Muscle of back (tissue), 3 donors: ENCODE measurements at regions not wholly inside any gene's neighbourhood (a gene's known extent, or its start where the extent isn't known, plus 50 kb on each side); places are given as distances from the start of the nearest gene placed in this dataset.

ENCODE experiments used
- DNase-seq, 3 donors: peaks; one replicate each; pipeline versions ENCODE4 v3.0.0 to v3.0.0-alpha.2; 2013

DNA sequence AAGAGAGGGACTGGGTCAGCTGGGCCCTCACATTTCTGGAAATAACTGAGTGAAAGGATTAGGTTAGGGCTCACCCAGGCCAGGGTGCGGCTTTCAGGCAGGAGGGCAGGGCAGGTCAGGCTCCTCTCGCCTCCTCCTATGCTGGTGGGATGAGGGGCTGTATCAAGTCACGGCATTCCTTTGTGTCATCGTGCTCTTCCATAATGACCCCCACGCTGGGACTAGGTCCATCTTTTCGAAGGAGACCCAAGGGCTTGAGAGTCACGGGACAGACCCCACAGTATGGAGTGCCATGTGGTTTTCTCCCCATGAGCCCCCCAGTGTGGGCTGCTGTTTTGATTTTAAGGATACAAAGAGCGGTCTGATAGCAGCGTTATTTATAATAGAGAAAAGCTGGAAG is 137.8 kb upstream of the COPS8 start:
- DNase-seq: no peak

DNA sequence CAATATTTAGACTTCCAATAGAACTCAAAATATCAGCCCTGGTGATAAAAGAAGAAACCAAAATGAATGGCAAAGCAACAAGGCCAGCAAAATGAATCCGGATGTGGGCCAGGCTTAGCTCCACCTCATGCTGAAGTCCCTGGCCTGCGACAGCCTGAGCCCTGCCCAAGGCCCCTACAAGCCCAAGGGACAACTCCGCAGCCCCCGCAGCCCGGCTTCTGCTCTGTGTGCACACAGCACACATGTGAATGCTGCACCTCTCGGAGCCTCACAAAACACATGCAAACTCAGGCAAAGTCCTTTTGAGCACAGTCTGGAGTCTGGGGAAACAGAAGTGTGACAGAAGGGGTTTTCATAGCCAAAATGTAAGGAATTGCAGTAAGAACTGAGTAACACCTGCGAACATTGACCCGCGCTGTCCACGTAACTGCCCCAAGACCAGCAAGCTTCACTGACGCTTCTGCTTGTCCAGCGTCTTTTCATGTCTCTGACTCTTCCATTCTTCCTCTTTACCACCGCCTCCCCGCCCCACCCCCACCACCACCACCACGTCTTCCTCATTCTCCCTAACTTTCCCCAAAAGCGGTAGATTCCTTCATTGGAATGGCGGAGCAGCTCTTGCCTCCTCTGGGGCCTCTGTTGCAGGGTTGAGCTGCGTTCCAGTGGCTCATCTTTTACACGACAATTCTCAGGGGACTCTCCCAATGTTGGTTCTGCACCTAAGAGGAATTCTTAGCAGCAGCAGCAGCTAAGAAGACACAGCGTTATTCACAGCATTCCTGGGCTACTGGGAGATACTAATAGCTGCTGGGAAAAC is 136.4 kb upstream of the COPS8 start:
- no peak for DNase-seq

DNA sequence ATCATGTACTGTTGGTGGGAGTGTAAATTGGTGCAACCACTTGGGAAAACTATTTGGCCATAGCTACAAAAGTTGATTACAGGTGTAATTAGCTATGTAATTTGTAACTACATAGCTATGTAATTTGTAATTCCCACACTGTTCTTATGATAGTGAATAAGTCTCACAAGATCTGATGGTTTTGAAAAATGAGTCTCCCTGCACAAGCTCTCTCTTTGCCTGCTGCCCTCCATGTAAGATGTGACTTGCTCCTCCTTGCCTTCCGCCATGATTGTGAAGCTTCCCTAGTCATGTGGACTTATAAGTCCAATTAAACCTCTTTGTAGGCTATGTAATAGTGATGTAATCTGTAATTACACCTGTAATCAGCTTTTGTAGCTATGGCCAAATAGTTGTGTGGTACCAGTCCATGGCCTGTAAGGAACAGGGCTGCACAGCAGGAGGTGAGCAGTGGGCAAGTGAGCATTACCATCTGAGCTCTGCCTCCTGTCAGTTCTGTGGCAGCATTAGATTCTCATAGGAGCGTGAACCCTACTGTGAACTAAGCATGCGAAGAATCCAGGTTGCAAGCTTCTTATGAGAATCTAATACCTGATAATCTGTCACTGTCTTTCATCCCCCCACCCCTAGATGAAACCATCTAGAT is 133.7 kb upstream of the COPS8 start:
- DNase-seq: no peak

DNA sequence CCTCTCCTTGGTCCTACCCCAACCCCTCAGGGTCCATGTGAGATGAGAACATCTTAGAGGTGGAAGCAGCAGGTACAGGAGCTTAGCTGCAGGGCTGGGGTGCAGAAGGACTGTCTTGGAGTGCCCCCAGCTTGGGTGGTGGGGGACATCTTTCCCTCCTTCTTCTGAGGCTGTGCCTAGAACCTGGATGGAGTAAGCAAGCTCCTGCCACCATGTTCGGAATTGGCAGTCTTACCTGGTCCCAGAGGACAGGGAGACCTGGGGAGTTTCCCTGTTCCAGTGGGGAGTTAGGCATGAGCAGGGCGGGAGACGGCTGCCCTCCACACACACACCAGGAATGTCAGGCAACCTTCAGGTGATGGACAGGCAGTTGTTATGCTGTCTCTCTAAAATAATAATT is 131.0 kb upstream of the COPS8 start:
- no peak for DNase-seq

DNA sequence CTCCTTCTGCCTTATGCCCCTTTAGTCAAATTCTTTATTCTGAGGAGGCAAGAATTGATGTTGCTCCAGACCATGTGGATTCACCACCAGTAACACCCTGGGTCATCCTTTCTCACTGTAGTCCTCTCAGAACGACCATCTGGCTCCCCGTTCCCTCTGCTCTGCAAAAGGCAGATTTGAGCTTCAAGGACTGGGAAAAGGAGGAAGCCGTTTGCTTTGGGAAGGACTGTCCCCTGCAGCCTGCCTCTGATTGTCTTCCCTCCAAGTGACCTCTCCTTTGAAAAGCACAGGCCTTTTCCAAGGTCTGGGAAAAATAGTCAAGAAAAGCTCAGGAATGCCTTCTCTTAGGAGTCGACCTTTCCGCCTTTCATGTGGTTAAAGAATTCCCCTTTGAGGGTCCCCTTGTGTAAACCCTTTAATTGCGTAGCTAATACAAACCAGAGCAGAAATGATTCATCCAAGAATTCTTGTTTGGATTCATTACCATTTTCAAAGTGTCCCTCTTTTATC is 130.1 kb upstream of the COPS8 start:
- DNase-seq: no peak

DNA sequence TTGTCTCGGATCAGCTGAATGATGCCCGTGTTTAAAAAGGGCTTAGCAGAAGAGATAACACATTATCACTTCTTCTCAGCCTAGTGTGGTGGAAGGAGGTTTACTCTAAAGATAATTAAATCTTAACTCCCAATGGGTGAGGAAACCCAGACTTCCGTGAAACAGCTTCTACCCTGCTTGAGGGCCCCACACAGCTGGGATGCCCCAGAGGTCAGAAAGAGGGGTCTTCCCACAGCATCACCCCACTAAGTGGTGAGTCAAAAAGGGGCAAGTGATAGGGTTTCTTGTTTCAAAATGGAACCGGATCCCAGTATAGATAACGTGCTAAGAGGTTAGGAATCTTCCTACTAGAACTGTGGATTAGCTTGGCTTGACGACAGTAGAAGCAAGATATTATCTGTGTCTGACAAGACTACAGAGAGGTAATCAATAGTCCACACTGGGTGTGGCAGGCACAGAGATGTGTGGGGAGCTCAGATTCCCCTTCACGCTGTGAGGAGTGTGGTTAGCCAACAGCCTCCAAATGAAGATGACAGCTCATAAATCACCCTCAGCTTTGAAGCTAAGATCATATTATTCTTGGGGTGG is 129.6 kb upstream of the COPS8 start:
- no peak for DNase-seq

DNA sequence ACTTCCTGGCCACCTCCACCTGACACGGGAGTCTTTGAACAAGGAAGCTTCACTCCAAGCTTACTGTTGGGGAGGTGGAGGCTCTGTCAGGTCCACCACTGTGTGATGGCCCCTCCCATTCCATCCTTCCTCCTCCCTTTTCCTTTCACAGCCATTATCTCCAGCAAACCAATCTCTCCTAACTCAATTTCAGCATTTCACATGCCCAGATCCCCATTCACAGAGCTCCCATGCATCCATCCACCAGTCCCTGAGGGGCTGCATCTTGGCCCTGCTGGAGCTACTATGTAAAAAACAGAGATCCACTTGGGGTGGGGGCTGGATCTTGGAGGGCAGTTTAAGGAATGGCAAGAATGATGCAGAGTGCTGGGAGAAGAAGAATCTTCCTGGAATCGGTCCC is 129.0 kb upstream of the COPS8 start:
- no peak for DNase-seq

DNA sequence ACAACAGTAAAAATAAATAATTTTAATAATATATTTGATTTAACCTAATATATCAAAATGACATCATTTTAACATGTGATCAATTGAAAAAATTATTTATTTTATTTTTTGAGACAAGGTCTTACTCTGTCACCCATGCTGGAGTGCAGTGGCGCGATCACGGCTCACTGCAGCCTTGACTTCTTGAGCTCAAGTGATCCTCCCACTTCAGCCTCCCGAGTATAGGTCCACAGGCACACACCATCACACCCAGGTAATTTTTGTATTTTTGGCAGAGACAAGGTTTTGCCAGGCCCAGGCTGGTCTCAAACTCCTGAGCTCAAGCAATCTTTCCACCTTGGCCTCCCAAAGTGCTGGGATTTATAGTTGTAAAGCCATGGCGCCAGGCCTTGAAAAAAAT is 126.7 kb upstream of the COPS8 start:
- no peak for DNase-seq

DNA sequence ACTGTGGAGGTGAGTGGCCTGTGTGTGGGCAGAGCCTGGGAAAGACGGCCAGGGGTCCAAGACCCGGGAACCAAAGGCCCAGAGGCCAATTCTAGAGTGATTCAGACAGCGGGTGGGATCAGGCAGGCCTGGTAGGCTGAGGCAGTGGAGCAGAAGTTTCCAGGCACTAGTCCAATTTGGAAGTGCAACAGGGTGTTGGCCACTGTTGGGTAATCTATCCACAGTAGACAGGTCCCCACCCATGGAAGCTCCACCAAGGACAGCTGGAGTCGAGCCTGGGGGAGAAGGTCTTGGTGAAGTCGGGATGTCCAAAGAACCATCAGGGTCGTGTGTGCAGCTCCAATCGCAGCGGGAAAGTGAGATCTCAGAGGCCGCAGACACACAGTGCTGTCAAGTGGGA is 125.8 kb upstream of the COPS8 start:
- no peak for DNase-seq

DNA sequence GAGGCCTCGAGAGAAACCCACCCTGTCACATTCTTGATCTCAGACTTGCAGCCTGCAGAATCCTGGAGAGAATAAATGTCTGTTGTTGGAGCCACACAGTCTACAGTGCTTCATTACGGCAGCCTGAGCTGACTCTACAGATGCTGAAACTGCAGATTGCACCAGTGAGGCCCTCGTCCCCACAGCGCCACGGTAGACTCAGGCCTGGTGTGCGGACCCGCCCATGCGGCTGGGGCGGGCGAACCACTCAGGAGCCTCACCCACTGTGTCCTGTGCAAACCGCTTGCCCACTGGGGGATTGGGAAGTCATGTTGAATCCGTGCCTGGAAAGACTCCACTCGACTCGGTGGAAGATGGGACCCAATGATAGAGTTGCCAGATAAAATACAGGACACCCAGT is 125.2 kb upstream of the COPS8 start:
- no peak for DNase-seq

DNA sequence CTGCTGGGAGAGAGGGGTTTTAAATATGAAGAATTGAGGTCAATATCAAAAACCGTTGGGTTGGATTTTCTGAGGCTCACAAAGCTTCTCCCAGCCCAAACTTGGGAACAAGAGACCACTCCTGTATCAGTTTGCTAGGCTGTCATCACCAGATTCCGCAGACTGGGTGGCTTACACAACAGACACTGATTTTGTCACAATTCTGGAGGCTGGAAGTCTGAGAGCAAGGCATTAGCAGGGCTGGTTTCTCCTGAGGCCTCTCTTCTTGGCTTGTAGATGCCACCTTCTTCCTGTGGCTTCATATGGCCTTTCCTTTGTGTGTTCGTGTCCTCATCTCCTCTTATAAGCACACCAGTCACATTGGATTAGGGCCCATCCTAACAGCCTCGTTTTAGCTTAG is 122.9 kb upstream of the COPS8 start:
- no peak for DNase-seq

DNA sequence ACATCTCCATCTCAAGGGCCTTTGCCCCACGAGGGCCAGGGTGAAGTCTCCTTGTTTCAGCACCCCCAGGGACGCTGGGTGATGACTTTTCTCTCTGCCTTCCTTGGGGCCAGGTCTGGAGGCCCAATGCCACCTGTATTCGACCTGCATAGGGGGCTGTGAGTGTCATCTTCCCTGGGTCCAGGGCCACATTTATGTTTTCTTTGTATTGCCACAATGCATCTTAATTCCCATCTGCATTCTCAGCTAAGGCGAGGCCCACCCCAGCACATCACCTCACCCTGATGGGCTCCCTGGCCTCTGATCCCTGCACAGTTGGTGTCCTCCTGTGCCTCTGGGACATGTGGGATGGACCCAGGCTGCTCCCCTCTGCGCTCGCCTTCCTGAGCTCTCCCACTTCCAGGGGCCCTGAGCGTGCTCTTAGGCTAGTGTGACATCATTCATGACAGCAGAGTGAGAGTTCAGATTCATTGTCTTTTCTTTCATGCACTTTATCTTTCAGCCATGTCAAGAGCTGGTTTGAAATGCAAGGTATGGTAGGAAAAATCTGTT is 122.0 kb upstream of the COPS8 start:
- DNase-seq: no peak

DNA sequence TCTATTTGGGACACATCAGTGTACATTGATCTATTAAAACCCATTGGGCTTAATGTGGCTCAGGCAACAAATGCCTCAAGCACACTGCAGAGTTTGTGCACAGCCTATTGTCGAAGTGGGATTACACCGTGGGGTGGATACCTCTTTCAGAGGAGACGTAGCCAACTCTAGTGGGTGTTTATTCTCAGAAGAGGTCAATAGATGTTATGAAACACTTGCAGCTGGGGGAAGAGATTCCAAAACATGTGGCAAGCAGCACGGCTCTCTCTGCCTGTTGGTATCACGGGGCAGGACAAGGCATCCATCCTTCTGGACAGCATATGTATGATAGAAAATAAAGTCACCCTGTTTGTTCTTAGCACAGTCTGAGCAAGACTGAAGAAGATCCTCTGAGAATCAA is 121.4 kb upstream of the COPS8 start:
- DNase-seq: no peak

DNA sequence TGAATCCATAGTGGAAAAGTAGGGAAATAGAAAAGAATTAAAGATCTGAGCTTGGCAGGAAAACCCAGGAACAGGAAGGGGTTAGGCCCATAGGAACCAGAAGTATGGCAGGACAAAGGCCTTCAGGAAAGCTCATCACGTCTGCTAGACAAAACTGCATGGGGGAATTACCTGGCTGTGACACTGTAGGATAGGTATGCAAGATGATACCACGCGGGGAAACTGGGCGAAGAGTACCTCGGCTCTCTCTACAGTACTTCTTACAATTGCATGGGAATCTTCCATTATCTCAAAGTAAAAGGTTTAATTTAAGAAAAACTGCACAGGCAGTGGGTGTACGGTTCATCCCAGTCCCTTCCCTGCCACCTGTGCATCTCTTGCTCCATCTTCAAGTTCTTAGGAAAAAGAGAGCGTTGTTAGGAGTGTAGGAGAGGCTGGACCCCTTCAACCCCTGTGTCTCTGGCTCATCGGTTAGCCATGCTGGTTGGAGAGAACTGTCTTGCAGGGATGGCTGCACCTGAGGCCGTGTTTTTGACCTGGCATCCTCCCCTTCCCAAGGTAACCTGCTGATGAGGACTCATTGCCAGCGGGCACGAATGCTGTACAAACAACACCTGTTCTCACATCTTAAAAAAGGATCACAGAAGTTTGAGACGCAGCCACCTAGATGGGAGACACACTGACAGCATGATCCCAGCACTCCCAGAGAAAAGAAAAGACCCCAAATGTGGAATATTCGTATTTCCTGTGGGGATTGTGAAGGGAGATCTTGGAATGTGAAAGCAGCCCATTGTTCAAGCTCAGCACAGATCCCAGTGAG is 120.5 kb upstream of the COPS8 start:
- no peak for DNase-seq

DNA sequence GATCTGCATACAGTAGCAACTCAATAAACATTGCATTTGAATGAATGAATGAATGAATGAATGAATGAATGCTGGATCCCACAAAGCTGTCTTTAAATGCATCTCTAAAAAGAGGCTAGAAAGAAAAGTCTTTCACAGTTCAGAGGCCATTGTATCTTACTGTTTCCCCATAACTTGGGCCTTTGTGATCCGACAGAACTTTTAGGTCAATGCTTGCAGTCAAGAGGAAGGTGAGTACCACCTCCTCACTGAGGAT is 119.9 kb upstream of the COPS8 start:
- no peak for DNase-seq

DNA sequence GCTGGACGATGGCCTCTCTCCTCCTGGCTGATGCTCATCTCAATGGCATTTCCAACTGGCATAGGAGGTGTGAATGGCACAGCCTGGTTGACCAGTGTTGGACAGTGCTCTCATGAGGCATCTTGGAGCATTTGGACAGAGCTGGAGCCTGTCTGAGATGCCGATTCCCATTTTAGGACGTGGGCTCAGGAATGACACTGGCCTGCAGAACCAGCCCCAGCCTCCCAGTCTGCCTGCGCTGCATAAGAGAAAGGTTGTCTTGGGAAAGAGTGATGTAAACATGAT is 118.2 kb upstream of the COPS8 start:
- DNase-seq: no peak

DNA sequence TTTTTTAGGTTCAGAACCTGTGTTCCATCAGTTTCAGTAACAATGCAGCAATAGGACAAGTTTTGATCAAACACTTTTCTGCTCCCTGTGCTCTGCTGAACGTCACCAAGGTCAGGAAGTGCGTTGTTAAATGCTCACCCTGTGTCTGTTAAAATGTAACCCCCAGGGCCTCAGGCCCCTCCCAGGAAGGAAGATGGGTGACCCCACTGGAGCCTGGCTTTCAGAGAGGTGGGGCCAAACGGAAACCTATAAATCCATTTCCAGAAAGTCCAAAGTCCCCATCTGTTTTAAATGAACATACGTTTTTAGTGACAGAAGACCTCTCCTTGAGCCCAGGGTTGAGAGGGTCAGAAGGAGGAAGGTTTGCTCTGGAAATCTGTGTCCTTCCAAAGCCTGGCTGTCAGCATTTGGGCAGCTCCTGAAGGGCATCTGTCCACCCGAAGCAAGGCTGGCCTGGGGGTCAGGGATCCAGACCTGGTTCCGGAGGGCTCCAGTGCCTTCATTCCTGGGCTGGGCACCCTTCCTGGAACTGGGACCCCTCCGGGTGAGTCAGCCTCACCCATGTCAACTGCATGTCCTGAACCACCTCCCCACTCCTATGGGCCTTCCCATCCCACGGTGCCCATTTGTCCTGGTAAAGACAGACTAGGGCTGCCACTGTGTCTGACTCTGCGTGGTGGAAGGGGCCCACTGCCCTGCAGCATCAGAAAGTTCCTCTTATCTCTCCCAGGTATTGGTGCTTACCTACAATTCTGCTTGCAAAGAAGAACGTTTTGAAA is 117.4 kb upstream of the COPS8 start:
- no peak for DNase-seq

DNA sequence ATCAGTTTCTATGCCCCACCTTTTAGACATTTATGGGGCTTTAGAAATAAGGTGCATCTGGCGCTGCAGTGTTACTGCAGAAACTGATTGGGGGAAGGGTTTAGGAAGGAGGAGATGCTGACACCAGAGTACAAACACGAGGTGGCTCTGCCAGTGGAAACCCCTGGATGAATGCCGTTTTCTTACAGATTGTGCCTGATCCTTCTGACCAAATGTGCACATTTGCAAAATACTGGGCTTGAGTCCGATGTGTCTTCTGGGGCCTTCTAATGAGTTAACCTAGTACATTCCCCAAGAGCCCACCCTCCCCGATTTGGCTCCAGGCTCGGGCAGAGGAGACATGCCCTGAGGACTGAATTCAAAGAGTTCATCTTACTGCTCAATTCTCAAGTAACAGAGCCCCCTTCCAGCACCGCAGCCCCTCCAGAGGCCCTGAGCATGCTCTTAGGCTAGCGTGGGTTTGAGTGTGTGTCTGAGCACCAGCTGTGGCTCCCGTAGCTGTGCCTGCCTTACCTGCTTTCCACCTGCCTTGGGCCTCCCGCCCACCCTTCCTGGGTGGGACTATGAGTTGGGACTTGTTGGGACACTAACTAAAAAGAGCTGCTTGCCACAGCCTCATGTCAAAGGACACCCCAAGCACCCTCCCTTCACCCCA is 116.7 kb upstream of the COPS8 start:
- DNase-seq: no peak

DNA sequence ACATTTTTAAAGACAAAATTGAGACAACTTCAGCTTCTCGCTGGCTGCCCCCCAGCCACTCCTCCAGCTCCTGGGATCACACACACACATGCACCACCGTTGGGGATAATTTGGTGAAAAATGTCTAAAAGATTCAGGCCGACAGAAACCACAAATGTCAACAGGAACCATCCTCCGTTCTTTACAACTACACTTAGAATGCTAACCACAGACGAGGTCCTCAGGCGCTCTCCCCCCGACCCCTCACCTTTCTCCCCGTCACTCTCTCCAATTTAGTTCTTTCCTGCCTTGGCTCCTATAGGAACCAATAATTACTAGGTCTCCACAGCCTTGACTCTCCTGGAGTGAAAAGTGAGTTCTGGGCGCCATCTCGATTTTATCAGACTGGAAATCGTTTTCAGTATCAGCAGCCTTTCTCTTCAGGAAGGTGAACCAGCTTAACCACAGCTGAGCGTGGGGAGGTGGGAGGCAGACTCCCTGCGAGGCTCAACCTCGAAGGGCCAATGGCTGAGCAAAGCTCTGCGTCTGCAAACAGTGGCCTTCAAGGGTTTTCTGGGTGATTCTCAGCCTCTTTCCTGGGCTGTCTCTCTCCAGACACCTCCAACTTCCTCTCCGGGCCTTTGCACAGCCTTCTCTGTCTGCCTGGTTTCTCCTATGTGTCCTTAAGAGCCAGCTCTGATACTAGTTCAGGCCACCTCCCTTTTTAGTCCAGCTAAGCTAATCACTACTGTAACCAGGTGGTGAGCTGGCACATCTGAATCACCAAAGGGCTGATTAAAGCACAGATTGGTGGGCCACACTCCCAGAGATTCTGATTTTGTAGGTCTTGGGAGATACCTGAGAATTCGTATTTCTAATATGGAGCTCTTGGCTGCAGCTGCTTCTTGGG is 115.7 kb upstream of the COPS8 start:
- no peak for DNase-seq

DNA sequence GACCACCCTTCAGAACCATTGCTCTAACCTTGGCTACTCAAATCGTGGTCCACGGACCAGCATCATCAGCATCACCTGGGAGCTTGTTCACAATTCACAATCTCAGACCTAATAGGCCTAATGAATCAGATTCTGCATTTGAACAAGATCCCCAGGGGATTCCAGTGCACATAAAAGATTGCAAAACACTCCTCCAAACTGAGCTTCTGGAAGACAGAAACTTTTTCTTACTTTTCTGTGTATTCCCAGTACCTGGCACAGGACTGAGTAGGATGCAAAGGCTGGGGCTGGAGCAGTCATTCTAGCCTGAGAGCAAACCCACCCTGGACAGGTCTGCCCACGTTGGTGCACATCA is 115.1 kb upstream of the COPS8 start:
- no peak for DNase-seq
